NOMO-1 (cell line): ENCODE measurements at regions not wholly inside any gene's neighbourhood (a gene's known extent, or its start where the extent isn't known, plus 50 kb on each side); places are given as distances from the start of the nearest gene placed in this dataset.
A peak's percentile ranks its signal among the peaks of the same experiment; 100 is the strongest.
"Not testable (repeated sequence)": the region's sequence is repeated elsewhere in the genome, so short reads cannot be mapped to it uniquely, and the experiment has no call there.

Experiments
- DNase-seq, 2 experiments: peaks; one replicate each; lab custom pipeline; 2025; ENCODE audit not compliant: unreplicated experiment in 2 of 2; lab: John Stamatoyannopoulos, UW

DNA sequence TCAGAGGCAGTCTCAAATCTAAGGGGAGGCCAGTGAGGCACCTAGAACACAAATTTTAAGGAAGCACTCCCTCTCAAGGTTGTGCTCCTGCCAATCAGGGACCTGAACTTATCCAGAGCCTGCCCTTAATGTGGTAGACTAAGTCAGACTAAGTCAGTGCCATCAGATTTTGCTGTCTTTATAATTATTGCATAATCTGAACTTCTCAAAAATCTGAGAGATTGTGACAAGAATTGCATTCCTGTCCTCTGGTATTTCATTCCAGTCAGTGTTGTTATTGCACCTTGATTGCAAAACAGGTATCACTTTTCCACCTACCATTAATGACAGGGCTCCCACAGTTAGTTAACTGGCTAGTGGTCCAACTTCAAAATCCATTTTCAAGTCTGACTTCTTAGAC lies 197.1 kb upstream of the HCN1 start:
- no peak for DNase-seq

- not testable (repeated sequence) for DNase-seq
These were observed 194.4 kb upstream of the HCN1 start for GRCh38 chr5:45890441-45891080.

GRCh38 chr5:45862763-45863162 lies 166.6 kb upstream of the HCN1 start:
- no peak for DNase-seq

DNA sequence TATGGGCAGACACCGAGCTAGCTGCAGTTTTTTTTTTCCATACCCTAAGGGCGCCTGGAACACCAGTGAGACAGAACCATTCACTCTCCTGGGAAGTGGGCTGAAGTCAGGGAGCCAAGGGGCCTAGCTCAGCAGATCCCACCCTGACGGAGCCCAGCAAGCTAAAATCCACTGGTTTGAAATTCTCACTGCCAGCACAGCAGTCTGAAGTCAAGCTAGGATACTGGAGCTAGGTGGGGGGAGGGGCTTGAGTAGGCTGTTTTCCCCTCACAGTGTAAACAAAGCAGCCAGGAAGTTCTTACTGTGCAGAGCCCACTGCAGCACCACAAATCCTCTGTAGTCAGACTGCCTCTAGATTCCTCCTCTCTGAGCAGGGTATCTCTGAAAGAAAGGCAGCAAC lies 151.7 kb upstream of the HCN1 start:
- DNase-seq, result no peak

DNA sequence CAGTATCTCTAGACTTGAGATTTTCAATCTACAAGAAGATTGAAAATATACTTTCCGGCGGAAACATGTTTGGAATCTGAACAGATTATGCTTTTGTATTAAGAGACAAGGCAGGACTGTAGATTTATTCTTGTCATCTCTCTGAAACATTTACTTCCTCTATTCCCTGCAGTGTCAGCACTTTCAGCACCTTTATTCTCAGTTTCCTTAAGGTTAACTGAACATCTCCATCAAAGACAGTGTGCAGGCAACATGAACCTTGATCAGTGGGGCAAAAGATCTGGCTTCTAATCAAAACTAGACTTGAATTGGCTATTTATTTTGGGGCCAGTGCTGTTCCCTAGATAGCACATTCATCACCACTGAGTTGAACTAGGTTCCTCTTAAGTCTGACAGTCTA lies 129.9 kb upstream of the HCN1 start:
- DNase-seq, result no peak

GRCh38 chr5:45800331-45800730 lies 104.2 kb upstream of the HCN1 start:
- no peak for DNase-seq

DNA sequence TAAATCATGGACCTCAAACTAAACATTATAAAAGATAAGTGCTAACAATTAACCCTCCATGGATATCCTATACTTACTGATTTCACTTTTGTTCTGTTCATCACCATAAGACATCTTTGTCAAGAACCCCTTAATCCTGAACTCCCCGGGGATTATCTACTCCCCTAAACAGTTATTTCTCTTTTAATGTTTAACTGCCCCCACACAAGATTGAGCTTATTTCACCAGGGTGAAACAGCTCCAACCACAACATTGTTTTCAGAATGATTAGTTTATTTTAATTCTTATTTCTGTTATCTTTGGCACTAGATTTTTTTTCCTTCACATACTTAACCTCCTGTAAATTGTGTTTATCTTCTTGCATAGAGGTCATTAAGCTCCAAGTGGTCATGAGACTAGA lies 103.2 kb upstream of the HCN1 start:
- DNase-seq, result no peak

DNA sequence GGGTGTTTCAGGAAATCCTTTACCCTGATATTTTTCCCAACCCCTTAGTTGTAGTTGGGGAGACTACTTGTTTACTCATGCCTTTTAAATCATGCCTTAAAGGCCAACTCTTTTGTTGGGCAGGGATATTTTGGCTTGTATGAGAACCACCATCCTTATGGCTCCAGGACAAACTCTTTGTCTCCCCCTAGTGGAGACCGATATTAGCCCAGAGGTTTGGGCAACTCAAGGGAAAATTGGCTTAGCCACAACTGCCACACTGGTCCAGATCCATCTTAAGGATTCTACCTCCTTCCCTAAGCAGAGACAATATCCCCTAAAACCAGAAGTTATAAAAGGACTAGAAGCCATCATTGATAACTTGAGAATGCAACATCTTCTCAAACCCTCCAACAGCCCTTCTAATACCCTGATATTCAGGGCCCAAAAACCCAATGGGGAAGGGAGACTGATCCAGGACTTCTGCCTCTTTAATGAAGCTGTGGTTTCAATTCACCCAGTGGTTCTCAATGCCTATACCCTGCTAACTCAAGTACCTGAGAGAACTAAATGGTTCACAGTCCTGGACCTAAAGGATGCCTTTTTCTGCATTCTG lies 100.9 kb upstream of the HCN1 start:
- DNase-seq, result peak in 1 of 2 experiments; percentile 17

- DNase-seq, result no peak
These were observed 99.3 kb upstream of the HCN1 start for GRCh38 chr5:45795458-45795857.

- no peak for DNase-seq
These were observed 97.7 kb upstream of the HCN1 start for GRCh38 chr5:45793638-45794532.

GRCh38 chr5:45779874-45780671 lies 83.9 kb upstream of the HCN1 start:
- DNase-seq, result no peak

DNA sequence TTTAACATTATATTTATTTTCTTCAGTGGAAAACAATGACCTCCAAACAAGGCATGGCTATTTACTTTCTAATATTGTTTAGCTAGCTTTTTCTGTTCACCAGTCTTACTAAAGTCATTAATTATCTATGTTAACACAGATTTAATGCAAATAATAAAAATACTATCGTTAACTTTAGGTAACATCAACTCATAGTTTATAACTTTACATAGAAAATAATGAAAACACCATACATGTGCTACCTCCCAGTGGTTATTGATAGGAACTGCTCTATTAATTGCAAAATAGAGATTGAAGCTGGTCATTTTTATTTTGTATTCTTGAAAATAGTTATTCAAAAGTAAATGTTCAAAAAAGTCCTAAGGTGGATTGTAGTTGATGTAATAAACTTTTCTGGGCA lies 78.3 kb upstream of the HCN1 start:
- DNase-seq, result peak in 1 of 2 experiments; percentile 6

DNA sequence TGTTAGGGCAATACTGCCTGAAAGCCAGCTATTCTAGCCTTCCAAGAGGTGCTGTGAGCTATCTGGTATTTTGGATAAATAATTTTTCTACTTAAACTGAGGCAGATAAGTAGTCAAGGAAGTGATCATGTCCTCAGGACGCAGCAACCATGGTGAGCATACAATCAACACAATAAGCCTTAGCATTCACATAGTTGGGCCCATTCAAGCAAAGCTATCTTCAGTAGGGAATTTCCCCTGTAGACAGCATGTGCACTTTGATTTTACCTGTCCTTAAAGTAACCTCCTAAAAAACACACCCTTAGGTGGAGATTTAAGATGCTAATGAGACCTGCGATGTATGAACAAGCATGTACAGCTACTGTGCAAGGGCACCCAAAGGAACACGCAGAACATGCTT lies 76.2 kb upstream of the HCN1 start:
- DNase-seq, result no peak

DNA sequence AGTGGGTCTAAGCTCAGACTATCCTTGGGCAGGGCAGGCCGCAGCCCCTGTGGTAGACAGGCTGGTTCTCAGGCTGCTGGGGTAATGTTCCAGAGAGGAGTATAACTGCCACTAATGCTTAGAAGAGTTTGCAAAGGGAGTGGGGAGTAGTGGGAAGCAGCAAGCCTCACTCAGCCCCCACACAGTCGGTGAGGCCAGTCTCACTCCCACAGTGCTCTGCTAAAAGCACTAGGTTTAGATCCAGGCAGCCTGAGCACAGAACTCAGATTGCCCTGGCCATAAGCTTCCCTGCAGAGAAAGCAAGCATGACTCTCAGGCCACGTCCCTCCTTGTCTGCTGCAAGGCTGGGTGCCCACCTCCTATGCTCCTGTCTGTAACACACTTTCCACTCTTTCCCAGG lies 69.4 kb upstream of the HCN1 start:
- DNase-seq, result no peak

- DNase-seq, result no peak
These were observed 54.4 kb upstream of the HCN1 start for GRCh38 chr5:45750574-45750973.

GRCh38 chr5:45748511-45748910 lies 52.3 kb upstream of the HCN1 start:
- not testable (repeated sequence) for DNase-seq
